HG02852 (cell line): ENCODE measurements at regions not wholly inside any gene's neighbourhood (a gene's known extent, or its start where the extent isn't known, plus 50 kb on each side); places are given as distances from the start of the nearest gene placed in this dataset.
"Not testable (repeated sequence)": the region's sequence is repeated elsewhere in the genome, so short reads cannot be mapped to it uniquely, and the experiment has no call there.

ENCODE experiments used
- ATAC-seq: cut with Tn5 transposase; IDR thresholded peaks from one replicate; pipeline ENCODE4 v1.9.1; 2021; ENCODE audit warnings: mild to moderate bottlenecking, moderate library complexity; ENCODE audit not compliant: unreplicated experiment

- ATAC-seq, result no peak
Measured at GRCh38 chr1:187942986-187943385, 1114.2 kb downstream of the PLA2G4A start.

GRCh38 chr1:187943606-187944403 lies 1115.1 kb downstream of the PLA2G4A start:
- no peak for ATAC-seq

GRCh38 chr1:187946661-187947060 lies 1117.9 kb downstream of the PLA2G4A start:
- not testable (repeated sequence) for ATAC-seq

- no peak for ATAC-seq
Measured at GRCh38 chr1:187947359-187947758, 1118.6 kb downstream of the PLA2G4A start.

GRCh38 chr1:187948170-187948794 lies 1119.5 kb downstream of the PLA2G4A start:
- ATAC-seq, result no peak

GRCh38 chr1:187949567-187949966 lies 1120.8 kb downstream of the PLA2G4A start:
- no peak for ATAC-seq

- ATAC-seq, result no peak
Measured at GRCh38 chr1:187951817-187952216, 1123.1 kb downstream of the PLA2G4A start.

- ATAC-seq, result no peak
Measured at GRCh38 chr1:187952446-187952845, 1123.7 kb downstream of the PLA2G4A start.

- ATAC-seq, result no peak
Measured at GRCh38 chr1:187956975-187957374, 1128.2 kb downstream of the PLA2G4A start.

- ATAC-seq, result no peak
Measured at GRCh38 chr1:187958207-187958606, 1129.5 kb downstream of the PLA2G4A start.

GRCh38 chr1:187959062-187959461 lies 1130.3 kb downstream of the PLA2G4A start:
- no peak for ATAC-seq

GRCh38 chr1:187960125-187960638 lies 1131.4 kb downstream of the PLA2G4A start:
- ATAC-seq, result no peak

- ATAC-seq, result no peak
Measured at GRCh38 chr1:187961895-187962294, 1133.1 kb downstream of the PLA2G4A start.

GRCh38 chr1:187971851-187972250 lies 1143.1 kb downstream of the PLA2G4A start:
- no peak for ATAC-seq

GRCh38 chr1:187977298-187977697 lies 1148.5 kb downstream of the PLA2G4A start:
- ATAC-seq, result no peak

GRCh38 chr1:187985145-187985896 lies 1156.6 kb downstream of the PLA2G4A start:
- peak; percentile 37 for ATAC-seq

- peak; percentile 71 for ATAC-seq
Measured at GRCh38 chr1:187985897-187986654, 1157.3 kb downstream of the PLA2G4A start.

GRCh38 chr1:187987236-187987776 lies 1158.6 kb downstream of the PLA2G4A start:
- ATAC-seq, result no peak

- ATAC-seq, result no peak
Measured at GRCh38 chr1:187991944-187992343, 1163.2 kb downstream of the PLA2G4A start.

- no peak for ATAC-seq
Measured at GRCh38 chr1:187996780-187997179, 1168.0 kb downstream of the PLA2G4A start.
